ENCODE measurements at regions not wholly inside any gene's neighbourhood (a gene's known extent, or its start where the extent isn't known, plus 50 kb on each side); places are given as distances from the start of the nearest gene placed in this dataset.

DNA sequence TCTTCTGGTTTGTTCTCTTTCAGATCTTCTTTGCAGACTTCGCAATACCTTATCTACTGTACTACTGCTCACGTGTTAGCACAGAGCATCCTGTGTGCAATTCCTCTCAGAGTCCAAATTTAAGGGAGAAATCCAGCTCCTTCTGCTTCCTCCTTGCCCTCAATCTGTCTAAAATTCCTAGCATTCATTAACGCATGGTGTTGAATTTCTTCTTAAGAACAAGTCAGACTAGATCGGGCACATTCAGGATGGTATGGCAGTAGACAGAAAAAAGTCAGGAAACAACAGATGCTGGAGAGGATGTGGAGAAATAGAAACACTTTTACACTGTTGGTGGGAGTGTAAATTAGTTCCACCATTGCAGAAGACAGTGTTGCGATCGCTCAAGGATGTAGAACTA is 206.1 kb upstream of the CDH7 start:
- H3K36me3 ChIP-seq: no peaks in the 10 kb centered on the region
- H3K4me3 ChIP-seq: no peak overlapping the region
- H3K27me3 ChIP-seq: no peaks in the 10 kb centered on the region
- no peak overlapping the region for H3K27ac ChIP-seq
- no peaks in the 10 kb centered on the region for H3K9me3 ChIP-seq
- TF ChIP-seq, protein P1, sequence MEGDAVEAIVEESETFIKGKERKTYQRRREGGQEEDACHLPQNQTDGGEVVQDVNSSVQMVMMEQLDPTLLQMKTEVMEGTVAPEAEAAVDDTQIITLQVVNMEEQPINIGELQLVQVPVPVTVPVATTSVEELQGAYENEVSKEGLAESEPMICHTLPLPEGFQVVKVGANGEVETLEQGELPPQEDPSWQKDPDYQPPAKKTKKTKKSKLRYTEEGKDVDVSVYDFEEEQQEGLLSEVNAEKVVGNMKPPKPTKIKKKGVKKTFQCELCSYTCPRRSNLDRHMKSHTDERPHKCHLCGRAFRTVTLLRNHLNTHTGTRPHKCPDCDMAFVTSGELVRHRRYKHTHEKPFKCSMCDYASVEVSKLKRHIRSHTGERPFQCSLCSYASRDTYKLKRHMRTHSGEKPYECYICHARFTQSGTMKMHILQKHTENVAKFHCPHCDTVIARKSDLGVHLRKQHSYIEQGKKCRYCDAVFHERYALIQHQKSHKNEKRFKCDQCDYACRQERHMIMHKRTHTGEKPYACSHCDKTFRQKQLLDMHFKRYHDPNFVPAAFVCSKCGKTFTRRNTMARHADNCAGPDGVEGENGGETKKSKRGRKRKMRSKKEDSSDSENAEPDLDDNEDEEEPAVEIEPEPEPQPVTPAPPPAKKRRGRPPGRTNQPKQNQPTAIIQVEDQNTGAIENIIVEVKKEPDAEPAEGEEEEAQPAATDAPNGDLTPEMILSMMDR (IDR thresholded peaks at IDR 0.05): no peak
- no peak for TF ChIP-seq POLR2A (IDR thresholded peaks at IDR 0.05)
- no peaks in the 10 kb centered on the region for H3K4me1 ChIP-seq
- no peak for DNase-seq

- H3K27ac ChIP-seq: no peak overlapping the region
- H3K4me1 ChIP-seq: no peaks in the 10 kb centered on the region
- no peaks in the 10 kb centered on the region for H3K36me3 ChIP-seq
- TF ChIP-seq POLR2A (IDR thresholded peaks at IDR 0.05): no peak
- TF ChIP-seq, protein P1 (IDR thresholded peaks at IDR 0.05): no peak
- H3K9me3 ChIP-seq: no peaks in the 10 kb centered on the region
- no peak overlapping the region for H3K4me3 ChIP-seq
- no peak for DNase-seq
- H3K27me3 ChIP-seq: no peaks in the 10 kb centered on the region
Observed at GRCh38 chr18:65527879-65528633, 222.8 kb upstream of the CDH7 start.

DNA sequence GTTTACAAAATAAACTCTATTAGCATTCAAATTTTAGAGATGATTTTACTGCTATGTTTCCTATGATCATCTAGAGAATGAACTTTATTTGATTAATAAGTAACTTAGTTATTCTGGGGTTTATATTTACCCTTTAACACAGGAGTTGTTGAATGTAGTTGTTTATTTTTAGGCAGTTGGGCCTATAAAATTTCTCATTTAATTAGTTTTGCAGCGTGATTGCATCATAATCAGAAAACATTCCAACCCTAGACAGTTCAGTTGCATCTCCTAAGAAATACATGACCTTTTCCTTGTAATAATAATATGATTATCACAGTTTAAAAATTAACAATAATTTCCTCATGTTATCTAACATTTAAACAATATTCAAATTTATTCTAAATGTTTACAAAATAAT is 224.7 kb upstream of the CDH7 start:
- H3K4me3 ChIP-seq: no peak overlapping the region
- no peak for DNase-seq
- H3K36me3 ChIP-seq: no peaks in the 10 kb centered on the region
- no peak for TF ChIP-seq POLR2A (IDR thresholded peaks at IDR 0.05)
- TF ChIP-seq, protein P1 (IDR thresholded peaks at IDR 0.05): no peak
- no peaks in the 10 kb centered on the region for H3K4me1 ChIP-seq
- no peaks in the 10 kb centered on the region for H3K9me3 ChIP-seq
- H3K27ac ChIP-seq: no peak overlapping the region
- no peaks in the 10 kb centered on the region for H3K27me3 ChIP-seq

- no peaks in the 10 kb centered on the region for H3K4me1 ChIP-seq
- no peak overlapping the region for H3K27ac ChIP-seq
- H3K36me3 ChIP-seq: no peaks in the 10 kb centered on the region
- H3K27me3 ChIP-seq: no peaks in the 10 kb centered on the region
- no peak for TF ChIP-seq POLR2A (IDR thresholded peaks at IDR 0.05)
- TF ChIP-seq, protein P1 (IDR thresholded peaks at IDR 0.05): no peak
- H3K9me3 ChIP-seq: no peaks in the 10 kb centered on the region
- no peak overlapping the region for H3K4me3 ChIP-seq
- no peak for DNase-seq
Observed at GRCh38 chr18:65523461-65523860, 227.4 kb upstream of the CDH7 start.

GRCh38 chr18:65522907-65523306 is 227.9 kb upstream of the CDH7 start:
- Histone ChIP-seq H3K9me3 (no peaks in the 10 kb centered on the region), H3K4me1 (no peaks in the 10 kb centered on the region), H3K27ac (no peak overlapping the region), H3K36me3 (no peaks in the 10 kb centered on the region), H3K27me3 (no peaks in the 10 kb centered on the region), H3K4me3 (no peak overlapping the region)
- TF ChIP-seq POLR2A (IDR thresholded peaks at IDR 0.05): no peak
- TF ChIP-seq, protein P1 (IDR thresholded peaks at IDR 0.05): no peak
- no peak for DNase-seq

Data from Peyer's patch (tissue), 4 donors.